Gastrocnemius medialis (tissue), 4 donors: ENCODE measurements at regions not wholly inside any gene's neighbourhood (a gene's known extent, or its start where the extent isn't known, plus 50 kb on each side); places are given as distances from the start of the nearest gene placed in this dataset.

Source experiments
- CTCF ChIP-seq, 5 experiments: fragments of 450-650 bp in 3 of 5; fragments of 200-600 bp in 2 of 5; sonication (generic) in 2 of 5; IDR thresholded peaks in 4 of 5; conservative IDR thresholded peaks in 1 of 5; 1 replicate in 4 of 5; 2 replicates in 1 of 5; pipeline ENCODE4 v1.5.1; 2016 to 2019; ENCODE audit warnings: antibody characterized with exemption in 5 of 5, mild to moderate bottlenecking in 3 of 5, moderate library complexity in 3 of 5
- POLR2A ChIP-seq, 2 donors: fragments of 450-650 bp; IDR thresholded peaks; one replicate each; pipeline ENCODE4 v1.6.1; 2017; ENCODE audit warnings: antibody characterized with exemption in 2 of 2, mild to moderate bottlenecking in 2 of 2, moderate library complexity in 2 of 2

GRCh38 chr3:135349254-135349948 lies 554.3 kb downstream of the EPHB1 start:
- no peak for TF ChIP-seq CTCF (IDR thresholded peaks at IDR 0.05 in 4 of 5, conservative IDR thresholded peaks at IDR 0.05 in 1 of 5)
- TF ChIP-seq POLR2A (IDR thresholded peaks at IDR 0.05), result no peak
